Skeletal muscle satellite cell (primary cell): ENCODE measurements at regions not wholly inside any gene's neighbourhood (a gene's known extent, or its start where the extent isn't known, plus 50 kb on each side); places are given as distances from the start of the nearest gene placed in this dataset.

Experiments used
- H3K27me3 ChIP-seq: 2 replicates; pipeline ENCODE4 v1.7.0; 2013; ENCODE audit warnings: low read length; ENCODE audit not compliant: control insufficient read depth, insufficient read depth
- H3K36me3 ChIP-seq: 2 replicates; pipeline ENCODE4 v1.7.0; 2013; ENCODE audit warnings: mild to moderate bottlenecking, control low read depth, low read length; ENCODE audit not compliant: insufficient read depth
- H3K4me1 ChIP-seq: 2 replicates; pipeline ENCODE4 v1.7.0; 2013; ENCODE audit warnings: low read length; ENCODE audit not compliant: control insufficient read depth, insufficient read depth
- H3K4me2 ChIP-seq: 2 replicates; pipeline ENCODE4 v1.7.0; 2013; ENCODE audit warnings: mild to moderate bottlenecking, low read length
- H3K4me3 ChIP-seq: 2 replicates; pipeline ENCODE4 v1.7.0; 2013; ENCODE audit warnings: low read length
- H3K9ac ChIP-seq: 2 replicates; pipeline ENCODE4 v1.7.0; 2013; ENCODE audit warnings: mild to moderate bottlenecking, low read depth, low read length, moderate library complexity
- H3K9me3 ChIP-seq: replicated peaks from 2 replicates; pipeline ENCODE4 v1.7.0; 2013; ENCODE audit warnings: mild to moderate bottlenecking, control low read depth, low read length

DNA sequence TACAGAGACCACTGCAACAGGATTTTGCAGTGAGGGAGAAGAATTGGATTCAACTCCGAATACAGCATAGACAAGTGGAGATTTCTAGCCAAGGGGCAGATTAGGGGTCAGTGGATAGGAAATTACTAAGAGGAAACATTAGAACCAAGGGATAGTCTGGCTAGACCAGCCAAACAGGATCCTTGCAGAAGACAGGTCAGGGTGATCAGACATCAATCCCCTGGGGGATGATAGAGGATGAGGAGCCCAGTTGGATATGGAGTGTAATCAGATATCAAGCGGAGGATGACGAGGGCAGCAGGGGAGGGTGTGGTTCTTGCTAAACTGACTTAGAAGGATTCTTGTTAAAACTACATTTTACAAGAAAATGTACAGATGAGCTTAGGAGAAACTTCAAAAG, 424.4 kb downstream of the DAD1 start:
- H3K9ac ChIP-seq = no peak overlapping the region
- H3K4me3 ChIP-seq = no peak overlapping the region
- no peaks in the 10 kb centered on the region for H3K4me1 ChIP-seq
- H3K9me3 ChIP-seq = no peaks in the 10 kb centered on the region
- H3K4me2 ChIP-seq = no peak overlapping the region
- no peaks in the 10 kb centered on the region for H3K36me3 ChIP-seq
- peaks cover 31% of the 10 kb centered on the region for H3K27me3 ChIP-seq

DNA sequence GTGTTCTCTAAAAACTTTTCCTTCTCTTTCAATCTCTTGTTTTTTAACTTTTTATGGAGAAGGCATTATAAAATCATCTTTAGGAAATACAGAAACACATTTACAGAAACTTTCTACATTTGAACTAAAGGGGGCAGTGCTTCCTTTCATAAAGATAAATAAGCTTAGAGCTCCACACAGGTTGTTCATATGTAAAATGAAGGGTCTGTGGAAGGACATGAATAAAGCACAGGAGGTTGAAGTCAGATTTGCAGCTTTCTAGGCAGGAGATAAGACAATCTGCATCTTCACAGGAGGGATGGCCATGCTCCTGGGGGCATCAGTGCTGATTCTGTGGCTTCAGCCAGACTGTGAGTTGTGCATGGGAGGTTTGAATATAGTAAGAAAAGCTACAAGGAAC, 426.0 kb downstream of the DAD1 start:
- H3K4me3 ChIP-seq = no peak overlapping the region
- no peak overlapping the region for H3K4me2 ChIP-seq
- no peaks in the 10 kb centered on the region for H3K4me1 ChIP-seq
- peaks cover 32% of the 10 kb centered on the region for H3K27me3 ChIP-seq
- no peaks in the 10 kb centered on the region for H3K36me3 ChIP-seq
- no peaks in the 10 kb centered on the region for H3K9me3 ChIP-seq
- H3K9ac ChIP-seq = no peak overlapping the region

DNA sequence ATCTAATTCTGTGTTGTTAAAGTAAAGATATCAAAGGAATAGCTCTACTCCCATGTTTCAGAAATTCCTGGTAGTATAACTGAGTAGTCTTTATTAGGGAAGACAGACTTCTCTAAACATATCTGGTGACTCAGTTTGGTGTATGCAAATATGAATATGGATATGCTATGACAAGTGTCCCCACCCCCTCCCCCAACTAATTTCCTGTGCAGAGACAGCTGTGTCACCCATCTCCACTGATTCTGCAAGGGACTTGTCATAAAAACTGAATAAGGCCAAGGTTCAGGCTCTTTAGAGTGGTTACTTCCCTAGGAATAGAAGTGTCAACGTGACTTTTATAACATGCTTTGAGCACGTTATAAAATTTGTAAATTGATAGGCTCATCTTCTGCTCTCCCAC, 429.1 kb downstream of the DAD1 start:
- H3K9ac ChIP-seq = no peak overlapping the region

DNA sequence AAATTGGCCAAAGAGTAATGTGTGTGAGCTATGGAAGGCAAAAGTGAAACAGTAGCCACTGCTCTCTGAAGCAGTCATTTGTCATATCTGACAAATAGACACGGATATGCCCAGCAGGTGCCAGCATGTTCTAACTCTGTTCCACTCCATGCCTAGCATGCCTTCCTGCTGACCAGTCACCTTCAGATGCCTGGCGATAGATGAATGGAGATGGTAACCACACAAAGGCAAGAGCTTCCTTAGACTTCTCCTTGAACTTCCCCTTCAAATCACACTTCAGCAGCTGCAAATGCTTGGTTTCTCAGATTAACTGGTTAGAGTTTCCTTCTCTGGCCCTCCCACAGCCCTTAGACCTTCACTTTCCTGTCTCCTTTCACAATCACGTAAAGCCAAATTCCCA, 429.9 kb downstream of the DAD1 start:
- H3K27me3 ChIP-seq = peaks cover 20% of the 10 kb centered on the region
- H3K9me3 ChIP-seq = no peaks in the 10 kb centered on the region
- H3K4me3 ChIP-seq = no peak overlapping the region
- H3K36me3 ChIP-seq = no peaks in the 10 kb centered on the region
- no peak overlapping the region for H3K9ac ChIP-seq
- H3K4me1 ChIP-seq = no peaks in the 10 kb centered on the region
- H3K4me2 ChIP-seq = no peak overlapping the region

More for the DNA sequence above, 429.1 kb downstream of the DAD1 start:
- Histone ChIP-seq H3K9me3 (no peaks in the 10 kb centered on the region), H3K4me1 (no peaks in the 10 kb centered on the region), H3K36me3 (no peaks in the 10 kb centered on the region), H3K27me3 (peaks cover 24% of the 10 kb centered on the region), H3K4me3 (no peak overlapping the region), H3K4me2 (no peak overlapping the region)

DNA sequence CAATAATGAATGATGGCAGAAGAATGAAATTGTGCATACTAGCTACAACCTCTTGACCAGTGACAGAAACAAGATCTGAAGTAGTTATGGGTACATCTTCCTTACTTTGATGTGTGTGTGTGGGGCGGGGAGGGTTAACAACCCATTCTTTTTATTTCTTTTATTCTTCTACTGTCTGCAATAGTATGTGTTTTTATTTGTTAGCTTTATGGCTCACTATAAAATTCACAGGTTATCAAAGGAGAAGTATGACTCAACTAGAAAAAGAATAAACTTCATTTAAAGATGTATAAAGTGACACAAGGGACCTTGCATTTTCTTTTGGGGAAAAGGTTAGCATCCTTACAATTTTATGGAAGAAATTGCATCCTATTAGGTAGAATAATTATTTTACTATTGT, 430.5 kb downstream of the DAD1 start:
- Histone ChIP-seq H3K27me3 (peaks cover 17% of the 10 kb centered on the region), H3K9ac (no peak overlapping the region), H3K4me2 (no peak overlapping the region), H3K36me3 (no peaks in the 10 kb centered on the region), H3K4me3 (no peak overlapping the region), H3K4me1 (no peaks in the 10 kb centered on the region), H3K9me3 (no peaks in the 10 kb centered on the region)

DNA sequence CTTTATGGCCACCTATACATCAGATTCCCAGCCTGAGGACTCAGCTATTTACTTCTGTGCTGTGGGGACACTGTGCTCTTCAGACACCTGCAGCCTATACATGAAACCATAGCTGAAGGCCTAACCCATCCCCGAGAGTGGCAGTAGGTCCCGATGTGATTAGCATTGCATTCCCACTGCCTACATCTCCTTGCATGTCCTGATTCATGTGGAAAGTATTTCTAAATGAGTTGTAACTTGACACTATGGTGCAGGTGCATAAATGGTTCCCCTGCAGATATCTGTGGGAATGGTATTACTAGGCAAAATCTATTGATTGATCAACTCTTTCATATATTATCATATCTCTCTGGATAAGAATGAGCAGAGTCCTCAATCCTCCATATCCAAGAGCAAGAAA, 433.5 kb downstream of the DAD1 start:
- H3K4me1 ChIP-seq = no peaks in the 10 kb centered on the region
- no peaks in the 10 kb centered on the region for H3K36me3 ChIP-seq
- H3K4me3 ChIP-seq = no peak overlapping the region
- no peak overlapping the region for H3K9ac ChIP-seq
- peaks cover 12% of the 10 kb centered on the region for H3K27me3 ChIP-seq
- H3K4me2 ChIP-seq = no peak overlapping the region
- H3K9me3 ChIP-seq = no peaks in the 10 kb centered on the region

DNA sequence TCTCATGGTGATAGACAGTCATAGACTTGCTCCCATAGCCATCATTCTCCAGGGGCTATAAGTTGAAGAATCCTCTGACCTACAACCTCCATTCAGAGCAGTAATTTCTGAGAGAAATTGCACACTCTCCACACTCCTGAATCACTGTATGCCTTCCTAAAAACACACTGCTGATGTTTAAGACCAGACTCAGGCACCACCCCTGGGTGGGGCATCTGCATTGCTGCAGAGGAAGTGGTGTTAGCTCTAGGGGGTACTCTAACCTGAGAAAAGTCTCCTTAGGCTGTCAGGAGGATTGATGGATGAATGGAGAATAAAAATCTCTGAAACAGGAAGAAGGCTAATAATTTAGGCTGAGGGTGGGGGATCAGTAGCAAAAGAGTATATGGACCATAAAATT, 436.1 kb downstream of the DAD1 start:
- Histone ChIP-seq H3K4me2 (no peak overlapping the region), H3K27me3 (peaks cover 31% of the 10 kb centered on the region)

DNA sequence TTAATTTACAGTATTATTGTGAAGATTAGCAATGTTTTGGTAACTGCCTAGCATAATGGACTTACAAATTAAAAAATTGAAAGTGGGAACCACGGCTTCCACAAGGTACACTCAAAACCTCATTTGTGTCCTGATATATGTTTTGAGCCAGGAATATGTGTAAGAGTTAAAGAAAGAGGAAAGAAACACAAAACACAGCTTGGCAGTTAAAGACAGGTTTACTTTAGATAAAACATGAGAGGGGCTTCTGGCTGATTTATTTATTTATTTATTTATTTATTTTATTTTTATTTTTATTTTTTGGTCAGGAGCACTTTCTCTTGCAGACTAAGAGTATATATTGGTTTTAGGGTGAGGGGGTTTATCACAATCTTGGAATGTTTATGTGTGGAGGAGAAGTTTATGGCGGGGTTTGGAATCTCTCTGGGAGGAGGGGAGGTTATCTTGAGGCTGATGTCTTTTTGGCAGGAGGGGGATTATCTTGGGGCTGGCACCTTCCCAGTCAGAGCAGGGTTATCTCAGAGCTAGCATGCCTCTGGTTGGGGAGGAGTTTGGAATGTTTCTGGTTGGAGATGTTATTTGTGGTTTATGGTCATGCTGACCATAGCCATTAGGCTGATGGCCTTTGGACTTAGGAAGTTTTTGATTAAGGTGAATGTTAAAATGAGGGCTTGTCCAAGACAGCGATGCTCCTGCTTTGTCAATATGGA, 436.7 kb downstream of the DAD1 start:
- H3K4me2 ChIP-seq = no peak overlapping the region
- H3K4me1 ChIP-seq = no peaks in the 10 kb centered on the region
- H3K9me3 ChIP-seq = no peaks in the 10 kb centered on the region
- H3K36me3 ChIP-seq = no peaks in the 10 kb centered on the region
- peaks cover 34% of the 10 kb centered on the region for H3K27me3 ChIP-seq
- no peak overlapping the region for H3K4me3 ChIP-seq
- no peak overlapping the region for H3K9ac ChIP-seq

More for the DNA sequence above, 436.1 kb downstream of the DAD1 start:
- H3K4me1 ChIP-seq = no peaks in the 10 kb centered on the region
- H3K36me3 ChIP-seq = no peaks in the 10 kb centered on the region
- H3K4me3 ChIP-seq = no peak overlapping the region
- no peaks in the 10 kb centered on the region for H3K9me3 ChIP-seq
- no peak overlapping the region for H3K9ac ChIP-seq

DNA sequence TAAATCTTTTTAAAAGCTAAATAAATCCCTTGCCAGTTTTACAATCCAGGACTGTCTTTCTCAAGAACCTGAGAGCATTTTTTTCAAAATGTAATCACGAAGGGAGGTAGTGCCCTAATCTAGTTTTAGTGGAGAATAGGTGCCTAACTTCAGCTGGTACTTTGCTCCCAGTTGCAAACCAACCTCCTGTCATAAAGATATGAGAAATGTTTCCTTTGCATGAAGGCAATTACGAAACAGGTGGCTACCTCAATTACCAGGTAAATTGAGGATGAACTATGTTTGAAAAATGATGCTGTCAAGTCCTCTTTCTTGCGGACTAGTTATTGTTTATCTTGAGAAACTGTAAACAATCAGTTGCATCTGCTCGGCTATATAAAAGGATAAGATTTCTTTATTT, 437.9 kb downstream of the DAD1 start:
- Histone ChIP-seq H3K9ac (no peak overlapping the region), H3K4me1 (no peaks in the 10 kb centered on the region), H3K27me3 (peaks cover 36% of the 10 kb centered on the region), H3K4me3 (no peak overlapping the region), H3K9me3 (no peaks in the 10 kb centered on the region), H3K4me2 (no peak overlapping the region), H3K36me3 (no peaks in the 10 kb centered on the region)

DNA sequence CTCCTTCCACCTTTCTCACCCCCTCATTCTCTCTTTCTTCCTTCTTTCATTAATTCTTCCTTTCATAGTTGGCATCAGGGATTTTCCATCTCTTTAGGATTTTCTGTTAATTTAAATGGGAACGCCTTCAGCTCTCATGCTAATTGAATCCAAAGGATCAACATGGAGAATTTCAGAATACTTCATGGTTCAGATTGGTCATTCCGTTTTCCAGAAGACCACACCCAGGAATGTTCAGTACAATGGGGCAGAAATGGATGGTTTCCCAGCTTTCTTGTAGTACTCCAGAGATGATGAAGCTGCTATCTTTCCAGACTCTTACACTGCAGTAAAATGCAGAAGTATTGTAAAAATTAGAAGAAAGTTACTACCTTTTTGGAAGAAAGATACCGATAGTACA, 440.0 kb downstream of the DAD1 start:
- no peak overlapping the region for H3K9ac ChIP-seq
- no peaks in the 10 kb centered on the region for H3K9me3 ChIP-seq
- no peak overlapping the region for H3K4me2 ChIP-seq
- H3K4me3 ChIP-seq = no peak overlapping the region
- H3K36me3 ChIP-seq = no peaks in the 10 kb centered on the region
- no peaks in the 10 kb centered on the region for H3K4me1 ChIP-seq
- peaks cover 32% of the 10 kb centered on the region for H3K27me3 ChIP-seq

DNA sequence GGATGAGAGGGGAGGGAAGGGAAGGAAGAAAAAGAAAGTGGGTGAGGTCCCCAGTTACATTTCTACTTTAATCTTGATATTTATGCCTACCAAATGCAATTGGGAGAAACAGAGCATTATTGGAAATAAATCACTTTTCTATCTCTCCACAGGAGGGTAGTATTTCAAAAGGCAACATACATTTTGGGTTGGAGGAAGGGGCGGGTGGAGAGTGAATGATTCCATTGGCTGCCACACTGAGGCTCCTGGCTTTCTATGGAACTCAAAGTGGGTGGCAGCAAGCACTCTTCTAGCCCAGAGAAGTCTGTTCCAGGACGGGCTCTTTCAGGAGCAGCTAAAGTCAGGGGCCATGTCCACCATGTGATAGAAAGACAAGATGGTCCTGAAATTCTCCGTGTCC, 441.3 kb downstream of the DAD1 start:
- Histone ChIP-seq H3K4me3 (no peak overlapping the region), H3K36me3 (no peaks in the 10 kb centered on the region)

DNA sequence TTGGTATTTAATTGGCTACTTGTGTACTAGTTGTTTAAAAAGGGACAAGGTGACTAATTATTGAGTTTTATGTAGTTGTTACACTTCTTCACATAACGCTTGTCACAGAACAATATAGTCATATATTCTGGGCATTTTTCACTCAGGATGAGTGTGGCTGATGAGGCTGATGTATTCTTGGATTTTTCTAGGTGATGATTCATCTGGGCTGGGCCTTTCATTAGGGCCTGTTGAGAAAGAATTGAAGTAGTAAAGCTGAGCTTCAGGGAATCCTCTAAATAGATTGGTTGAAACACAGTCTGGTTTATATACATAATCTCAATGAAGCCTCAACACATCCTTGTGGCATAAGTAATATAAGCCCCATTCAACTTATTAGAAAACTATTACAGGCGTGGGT, 445.7 kb downstream of the DAD1 start:
- no peak overlapping the region for H3K9ac ChIP-seq
- H3K4me3 ChIP-seq = no peak overlapping the region

More for the DNA sequence above, 441.3 kb downstream of the DAD1 start:
- no peaks in the 10 kb centered on the region for H3K9me3 ChIP-seq
- peaks cover 30% of the 10 kb centered on the region for H3K27me3 ChIP-seq
- H3K4me2 ChIP-seq = no peak overlapping the region
- H3K4me1 ChIP-seq = no peaks in the 10 kb centered on the region
- no peak overlapping the region for H3K9ac ChIP-seq

More for the DNA sequence above, 445.7 kb downstream of the DAD1 start:
- Histone ChIP-seq H3K9me3 (no peaks in the 10 kb centered on the region), H3K27me3 (peaks cover 23% of the 10 kb centered on the region), H3K4me2 (no peak overlapping the region), H3K36me3 (no peaks in the 10 kb centered on the region), H3K4me1 (no peaks in the 10 kb centered on the region)
